Jurkat, Clone E6-1 (cell line): ENCODE measurements at regions not wholly inside any gene's neighbourhood (a gene's known extent, or its start where the extent isn't known, plus 50 kb on each side); places are given as distances from the start of the nearest gene placed in this dataset.
A peak's percentile ranks its signal among the peaks of the same experiment; 100 is the strongest.
"Not testable (repeated sequence)": the region's sequence is repeated elsewhere in the genome, so short reads cannot be mapped to it uniquely, and the experiment has no call there.

Experiments used
- DNase-seq: peaks from one replicate; pipeline ENCODE4 v3.0.0-alpha.2; 2011; ENCODE audit warnings: low read depth, low spot score
- H3K4me3 ChIP-seq: 2 replicates; pipeline ENCODE4 v1.5.1; 2011; ENCODE audit warnings: mild to moderate bottlenecking, low read length, control low read depth, moderate library complexity

DNA sequence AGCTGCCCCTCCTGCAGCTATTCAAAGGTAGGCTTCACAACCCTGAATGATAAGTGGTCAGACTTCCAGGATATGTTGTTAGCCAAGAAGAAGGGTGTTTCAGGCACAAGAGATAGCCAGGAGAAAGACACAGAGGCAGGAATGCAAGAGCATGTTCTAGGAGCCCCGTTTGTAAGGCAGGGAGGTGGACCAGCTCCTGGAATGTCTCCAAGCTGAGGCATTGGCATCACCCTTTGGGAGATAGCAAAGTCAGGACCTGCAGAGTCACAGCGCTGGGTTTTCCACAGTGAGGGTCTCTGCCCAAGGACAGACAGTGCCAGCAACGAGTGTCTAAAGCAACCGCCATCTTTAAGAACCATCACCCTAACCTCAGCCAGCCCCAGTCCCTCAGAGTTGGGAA lies 484.5 kb upstream of the ZMIZ1 start:
- DNase-seq = no peak
- no peak overlapping the region for H3K4me3 ChIP-seq

DNA sequence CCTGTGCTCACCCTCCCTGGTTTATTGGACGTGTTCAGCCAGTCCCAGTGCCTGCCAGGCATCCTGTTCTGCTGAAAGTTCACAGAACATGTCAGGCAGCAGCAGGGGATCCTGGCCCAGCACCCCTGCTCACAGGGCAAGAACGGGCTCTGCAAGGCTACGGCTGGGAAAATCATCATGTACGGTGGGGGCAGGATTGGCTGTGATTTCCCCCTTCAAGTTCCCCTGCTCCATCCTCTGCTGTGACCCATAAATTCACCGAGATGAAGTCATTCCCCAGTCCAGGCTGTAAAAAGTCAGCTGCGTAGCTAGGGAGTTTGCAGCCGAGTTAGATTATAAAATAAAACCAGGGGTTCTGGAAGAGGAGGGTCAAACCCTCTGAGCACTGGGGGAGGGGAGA lies 484.1 kb upstream of the ZMIZ1 start:
- no peak overlapping the region for H3K4me3 ChIP-seq
- no peak for DNase-seq

DNA sequence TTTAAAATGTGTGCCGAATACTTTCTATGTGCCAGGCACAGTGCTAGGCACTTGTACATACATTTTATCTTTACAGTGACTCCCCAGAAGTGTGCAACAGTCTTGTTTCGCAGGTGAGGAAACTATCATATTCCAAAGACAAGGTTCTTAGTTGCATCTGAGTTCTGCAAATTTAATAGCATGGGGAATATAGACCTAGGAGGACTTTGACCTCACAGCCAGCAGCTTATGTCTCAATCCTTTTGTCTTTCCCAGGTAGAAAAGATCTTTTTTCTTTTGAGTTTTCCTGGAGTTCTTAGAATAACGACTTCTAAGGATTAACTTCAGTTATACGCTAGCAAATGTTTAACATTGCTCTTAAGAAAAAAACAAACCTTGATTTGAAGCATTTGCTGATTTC lies 482.8 kb upstream of the ZMIZ1 start:
- no peak overlapping the region for H3K4me3 ChIP-seq
- DNase-seq = no peak

DNA sequence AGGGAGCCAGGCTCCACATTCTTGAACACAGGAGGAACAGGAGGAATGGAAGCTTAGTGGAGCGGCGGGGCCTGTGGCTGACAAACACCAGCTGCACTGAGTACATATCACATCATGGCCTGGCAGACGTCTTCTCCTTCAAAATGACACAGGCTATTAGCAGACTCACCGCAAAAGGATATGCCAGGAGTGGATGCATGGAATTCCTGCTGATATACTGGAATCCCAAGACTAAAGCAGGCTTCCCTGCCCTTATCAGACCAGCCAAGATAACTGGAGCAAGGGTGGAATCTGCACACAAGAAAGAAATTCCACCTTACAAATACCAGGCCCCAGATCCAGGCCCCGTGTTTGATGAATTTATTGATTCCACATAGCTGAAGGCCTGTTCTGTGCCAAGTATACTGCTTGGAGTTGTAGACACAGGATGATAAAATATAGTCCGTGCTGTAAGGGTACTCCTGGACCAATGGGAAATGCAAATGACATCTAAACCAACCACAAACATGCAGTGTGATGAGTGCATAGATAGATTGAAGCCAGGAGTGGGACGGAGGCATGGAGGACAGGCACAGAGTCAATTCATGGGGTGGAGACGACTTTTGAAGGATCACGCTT lies 480.5 kb upstream of the ZMIZ1 start:
- DNase-seq = no peak
- no peak overlapping the region for H3K4me3 ChIP-seq

DNA sequence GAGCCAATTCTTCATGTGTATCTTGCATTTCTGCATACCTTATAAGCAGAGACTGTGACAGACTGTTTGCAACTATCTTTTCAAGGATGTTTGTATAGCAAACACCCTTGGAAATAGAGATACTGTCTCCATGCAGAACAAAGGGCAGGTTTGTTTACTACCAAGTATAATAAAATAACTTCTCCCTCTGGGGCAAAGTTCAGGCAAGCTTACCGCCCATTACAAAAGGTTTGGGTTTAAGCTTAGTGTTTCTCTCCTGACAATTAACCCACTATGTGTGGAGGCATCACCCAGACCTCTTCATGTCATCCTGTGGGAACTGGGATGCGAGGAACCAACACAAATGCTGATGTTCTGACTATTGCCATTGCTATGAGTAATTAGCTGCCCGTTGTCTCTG lies 479.1 kb upstream of the ZMIZ1 start:
- no peak overlapping the region for H3K4me3 ChIP-seq
- no peak for DNase-seq

DNA sequence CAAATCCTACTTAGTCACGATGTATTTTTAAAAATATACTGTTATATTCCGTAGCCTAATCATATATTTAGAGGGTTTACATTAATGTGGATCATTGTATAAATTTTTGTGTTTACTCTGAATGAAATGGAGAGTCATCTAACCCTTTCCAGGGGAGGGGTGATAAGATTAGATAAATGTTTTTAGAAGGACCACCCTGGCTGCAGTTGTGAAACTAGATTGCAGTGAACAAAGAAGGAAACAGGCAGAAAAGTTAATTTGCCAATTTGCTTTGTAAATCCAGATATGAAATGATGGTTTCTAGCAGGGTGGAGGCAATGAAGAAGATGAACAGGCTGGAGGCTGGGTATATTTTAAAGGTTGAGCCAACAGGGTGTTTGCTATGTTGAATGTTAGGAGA lies 477.7 kb upstream of the ZMIZ1 start:
- no peak overlapping the region for H3K4me3 ChIP-seq
- DNase-seq = no peak

DNA sequence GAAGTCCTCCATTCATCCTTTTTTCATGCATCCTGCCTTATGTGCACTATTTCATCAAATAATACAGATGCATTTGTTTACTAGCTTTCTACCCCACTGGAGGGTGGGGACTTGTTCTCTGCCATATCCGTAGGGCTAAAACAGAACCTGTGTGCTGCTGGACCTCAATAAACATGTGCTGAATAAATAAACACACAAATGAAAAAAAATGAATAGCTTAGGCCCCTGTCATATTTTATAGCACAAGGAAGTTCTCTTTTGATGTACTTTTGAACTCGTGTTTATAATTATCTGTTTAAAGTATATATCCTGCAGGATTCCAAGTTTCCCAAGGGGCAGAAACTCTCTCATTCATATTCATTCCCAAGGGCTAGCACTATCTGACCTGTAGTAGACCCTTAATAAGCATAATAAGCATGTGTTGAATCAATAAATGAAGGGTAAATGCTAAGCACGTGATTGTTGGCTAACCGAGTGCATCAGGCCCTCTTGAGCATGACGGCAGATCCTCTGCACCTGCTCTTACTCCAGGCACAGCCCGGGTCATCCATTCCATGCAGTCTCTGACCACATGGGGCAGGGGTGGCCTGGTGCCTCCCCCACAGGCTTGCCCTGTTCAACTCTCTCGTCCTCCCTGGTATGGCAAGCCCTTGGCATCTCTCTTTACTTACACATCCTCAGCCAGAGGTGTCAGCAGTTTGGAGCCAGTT lies 474.1 kb upstream of the ZMIZ1 start:
- no peak overlapping the region for H3K4me3 ChIP-seq
- DNase-seq = no peak

DNA sequence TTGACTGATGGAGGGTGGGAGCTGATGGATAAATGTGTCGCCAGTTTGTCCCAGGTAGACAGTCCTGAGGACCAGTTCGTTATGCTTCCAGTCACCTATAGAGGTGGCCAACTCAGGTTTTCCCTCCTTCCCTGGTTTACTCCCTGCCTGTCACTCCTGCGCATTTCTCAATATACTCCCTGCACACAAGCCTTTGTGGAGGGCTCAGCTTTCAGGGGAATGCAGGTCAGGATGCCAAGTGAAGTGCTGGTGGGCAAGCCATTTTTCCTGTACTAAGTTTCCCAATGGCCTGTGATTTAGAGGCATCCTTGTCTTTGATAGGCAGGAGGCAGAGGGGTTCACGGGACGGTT lies 473.5 kb upstream of the ZMIZ1 start:
- DNase-seq = no peak
- no peak overlapping the region for H3K4me3 ChIP-seq

DNA sequence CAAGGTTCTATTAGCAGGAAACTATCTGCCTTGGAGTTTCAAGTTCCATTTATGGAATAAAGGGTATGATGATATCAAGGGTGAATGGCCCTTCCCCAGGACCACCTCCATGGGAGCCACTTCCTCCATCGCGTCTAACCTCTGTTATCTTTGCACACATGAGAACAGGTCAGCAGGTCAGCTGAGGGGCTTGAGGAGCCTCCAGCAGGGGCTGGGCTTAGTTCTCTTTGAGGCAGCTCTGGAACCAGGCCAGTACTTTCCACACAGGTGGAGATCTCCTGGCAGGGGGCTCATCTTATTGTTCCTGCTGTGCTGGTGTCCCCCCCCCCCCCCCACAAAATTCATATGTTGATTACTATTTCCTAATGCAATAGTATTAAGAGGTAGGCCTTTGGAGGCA lies 472.2 kb upstream of the ZMIZ1 start:
- DNase-seq = no peak
- no peak overlapping the region for H3K4me3 ChIP-seq

DNA sequence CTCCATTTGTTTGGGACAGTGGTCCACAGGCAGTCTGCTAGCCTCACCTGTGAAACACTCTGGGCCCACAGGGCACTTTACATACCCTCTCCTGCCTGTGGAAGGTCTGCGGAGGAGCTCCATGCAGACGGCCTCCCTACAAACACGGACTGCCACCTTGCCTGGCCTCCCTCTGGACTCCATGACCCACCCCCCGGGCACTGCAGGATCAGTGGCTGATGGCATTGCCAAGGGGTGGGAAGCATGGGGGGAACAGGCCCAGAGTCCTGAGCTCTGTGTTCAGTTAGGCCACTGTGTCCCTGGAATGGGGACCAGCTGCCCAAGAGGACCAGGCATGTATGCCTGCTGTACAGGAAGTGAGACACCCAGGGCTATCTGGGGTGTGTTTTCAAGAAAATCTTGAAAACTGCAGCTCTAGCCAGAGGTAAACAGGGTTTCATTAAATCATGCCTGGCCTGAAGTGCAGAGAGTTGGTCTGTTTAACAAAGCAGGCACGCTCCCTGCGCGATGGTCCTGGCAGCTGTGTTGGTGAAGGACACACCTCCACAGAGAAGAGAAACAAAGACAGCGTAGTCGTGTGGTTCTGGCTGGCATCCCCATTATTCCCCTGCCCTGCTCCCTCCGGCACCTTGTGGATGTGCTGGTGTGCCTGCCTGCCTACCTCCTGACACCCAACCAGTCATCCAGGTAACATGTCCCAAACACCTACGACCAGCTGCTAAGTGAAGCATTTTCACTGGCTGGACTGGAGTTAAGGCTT lies 470.8 kb upstream of the ZMIZ1 start:
- H3K4me3 ChIP-seq = no peak overlapping the region
- DNase-seq = no peak

DNA sequence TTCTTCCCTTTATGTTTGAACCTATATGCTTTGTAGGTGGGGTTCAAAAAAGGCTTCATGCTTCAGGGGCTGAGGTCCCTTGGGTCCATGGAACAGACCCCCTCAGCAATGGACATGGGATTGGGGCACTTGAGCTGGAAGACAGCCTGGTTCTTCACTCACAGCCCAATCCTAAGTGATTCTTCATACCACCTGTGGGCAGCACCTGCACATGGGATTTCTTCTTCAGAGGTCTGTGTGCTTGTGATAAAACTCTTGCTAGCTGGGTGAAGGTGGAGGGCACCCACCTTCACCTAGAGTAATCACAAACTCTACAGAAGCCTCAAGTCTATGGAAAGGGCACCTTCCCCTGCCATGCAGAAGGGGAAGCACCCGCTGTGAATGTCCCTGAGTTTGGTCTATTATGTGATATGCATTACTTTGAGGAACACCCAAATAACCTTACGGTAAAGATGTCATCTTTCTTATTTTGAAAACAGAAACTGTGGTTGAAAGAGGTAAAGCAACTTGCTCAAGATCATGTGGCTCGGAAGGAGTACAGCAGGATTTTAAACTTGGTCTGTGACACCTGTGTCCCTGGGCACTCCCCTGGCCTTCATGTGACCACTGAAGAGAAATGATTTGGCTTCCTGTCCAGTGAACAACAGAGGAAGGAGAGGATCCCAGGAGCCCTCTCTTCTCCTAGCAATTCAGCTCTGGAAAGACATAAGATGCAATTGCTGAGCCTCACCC lies 469.5 kb upstream of the ZMIZ1 start:
- H3K4me3 ChIP-seq = no peak overlapping the region
- no peak for DNase-seq

DNA sequence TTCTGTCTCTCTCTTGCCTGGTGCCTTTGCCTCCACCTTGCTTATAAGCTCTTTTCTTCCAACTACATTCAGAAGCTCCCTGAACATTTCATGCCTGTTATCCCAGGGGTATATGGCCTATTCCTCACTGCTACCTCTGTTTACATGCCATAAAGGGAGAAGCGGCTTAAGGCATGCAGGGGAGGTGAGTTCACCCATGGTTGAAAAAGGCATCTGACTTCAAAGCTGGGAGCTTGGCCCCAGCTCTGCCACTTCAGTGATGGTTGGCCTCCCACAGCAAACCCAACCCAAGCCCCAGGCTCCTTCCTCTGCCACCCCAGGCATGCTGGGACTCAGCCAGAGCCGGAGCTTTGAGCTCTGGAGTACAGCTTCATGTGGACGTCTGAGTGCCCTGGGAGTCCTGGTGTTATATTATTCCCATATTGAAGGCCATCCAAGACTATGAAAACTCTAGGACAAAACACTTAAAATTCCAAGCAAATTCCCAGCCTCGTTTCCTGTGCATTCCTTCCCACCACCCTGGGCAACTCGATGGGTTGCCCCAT lies 468.6 kb upstream of the ZMIZ1 start:
- no peak overlapping the region for H3K4me3 ChIP-seq
- no peak for DNase-seq

DNA sequence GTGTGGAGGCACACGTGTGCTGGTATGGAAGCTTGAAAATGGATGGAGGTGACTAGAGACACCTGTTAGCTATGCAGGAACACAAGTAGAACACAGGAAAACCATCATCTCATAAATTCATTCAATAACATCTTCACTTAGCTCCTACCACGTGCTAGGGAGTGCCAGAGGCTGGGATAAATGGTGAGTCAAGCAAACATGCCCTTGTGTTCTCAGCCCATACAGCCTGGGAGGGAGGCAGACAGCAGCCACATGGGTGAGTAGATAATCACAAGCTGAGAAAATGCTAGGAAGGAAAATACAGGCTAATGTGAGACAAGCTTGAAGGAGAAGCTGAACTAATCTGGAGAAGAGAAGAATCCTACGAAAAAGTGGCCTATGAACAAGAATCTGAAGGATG lies 468.0 kb upstream of the ZMIZ1 start:
- DNase-seq = no peak
- no peak overlapping the region for H3K4me3 ChIP-seq

DNA sequence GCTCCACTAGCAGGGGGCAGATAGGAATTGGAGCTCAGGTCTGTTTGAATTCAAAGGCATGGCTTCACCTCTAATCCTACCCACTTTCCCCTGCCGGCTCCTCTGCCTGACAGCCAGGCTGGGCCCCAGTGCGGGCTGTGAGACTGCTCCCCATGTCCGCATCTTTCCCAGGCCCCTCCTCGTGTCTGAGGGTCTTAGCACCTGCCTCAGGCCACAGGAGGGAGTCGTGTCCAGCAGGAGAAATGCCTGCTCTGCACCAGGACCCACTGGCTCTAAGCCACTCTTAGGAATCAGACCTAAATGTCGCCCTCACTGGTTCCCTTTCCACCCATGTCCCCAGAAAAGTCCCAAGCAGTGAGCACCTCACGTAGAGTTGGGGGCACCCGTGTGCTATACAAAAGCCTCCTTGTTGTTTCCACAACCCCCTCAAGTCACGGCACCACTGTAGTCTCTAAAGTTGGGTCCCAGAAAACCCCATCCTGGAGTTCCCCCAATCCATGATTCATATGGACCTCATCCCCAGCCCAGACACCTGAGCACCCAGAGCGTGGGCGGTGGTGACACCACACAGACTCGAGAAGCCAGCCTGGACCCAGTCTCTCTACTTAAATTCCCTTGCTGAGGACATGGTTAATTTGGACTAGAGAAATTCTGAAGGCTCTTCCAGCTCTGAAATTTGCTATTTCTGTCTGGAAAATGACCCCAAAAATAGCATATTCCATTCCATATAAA lies 466.4 kb upstream of the ZMIZ1 start:
- H3K4me3 ChIP-seq = no peak overlapping the region
- no peak for DNase-seq

DNA sequence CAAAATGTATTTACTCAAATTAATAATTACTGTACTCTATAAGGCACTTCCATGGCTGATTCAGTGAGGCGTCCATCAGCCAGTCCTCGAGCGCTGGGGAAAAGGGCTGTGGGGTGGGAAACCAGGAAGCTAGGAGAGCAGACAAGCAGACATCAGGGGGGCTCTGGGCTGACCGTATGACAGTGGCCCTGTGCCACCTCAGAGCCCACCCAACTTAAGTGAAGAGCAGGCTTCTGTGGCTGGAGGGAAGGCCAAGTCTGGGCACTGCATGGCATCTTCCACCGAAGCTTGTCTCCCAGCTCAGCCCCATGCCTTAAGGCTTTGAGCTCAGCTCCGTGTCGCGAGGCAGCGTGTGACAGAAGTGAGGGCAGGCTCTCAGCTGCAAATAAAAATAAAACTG lies 464.5 kb upstream of the ZMIZ1 start:
- no peak for DNase-seq
- no peak overlapping the region for H3K4me3 ChIP-seq

DNA sequence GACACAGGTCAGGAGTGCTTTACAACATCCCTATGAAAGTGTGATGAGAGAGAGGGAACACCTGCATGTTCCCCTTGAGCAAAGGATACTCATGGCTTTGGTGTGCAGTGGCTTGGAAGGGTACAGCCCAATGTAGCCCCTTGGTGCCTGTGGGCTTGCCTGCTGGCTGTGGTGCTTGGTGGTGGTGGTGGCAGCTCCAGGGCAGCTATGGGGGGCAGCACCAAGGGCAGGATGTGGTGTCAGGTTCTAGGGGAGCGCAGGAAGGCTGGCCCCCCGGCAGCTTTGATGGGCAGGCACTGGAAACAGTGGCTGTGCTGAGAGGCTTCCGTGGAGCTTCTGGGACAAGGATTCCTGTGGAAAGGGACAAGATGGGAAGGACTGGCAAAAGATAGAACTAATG lies 464.0 kb upstream of the ZMIZ1 start:
- DNase-seq = no peak
- H3K4me3 ChIP-seq = no peak overlapping the region

DNA sequence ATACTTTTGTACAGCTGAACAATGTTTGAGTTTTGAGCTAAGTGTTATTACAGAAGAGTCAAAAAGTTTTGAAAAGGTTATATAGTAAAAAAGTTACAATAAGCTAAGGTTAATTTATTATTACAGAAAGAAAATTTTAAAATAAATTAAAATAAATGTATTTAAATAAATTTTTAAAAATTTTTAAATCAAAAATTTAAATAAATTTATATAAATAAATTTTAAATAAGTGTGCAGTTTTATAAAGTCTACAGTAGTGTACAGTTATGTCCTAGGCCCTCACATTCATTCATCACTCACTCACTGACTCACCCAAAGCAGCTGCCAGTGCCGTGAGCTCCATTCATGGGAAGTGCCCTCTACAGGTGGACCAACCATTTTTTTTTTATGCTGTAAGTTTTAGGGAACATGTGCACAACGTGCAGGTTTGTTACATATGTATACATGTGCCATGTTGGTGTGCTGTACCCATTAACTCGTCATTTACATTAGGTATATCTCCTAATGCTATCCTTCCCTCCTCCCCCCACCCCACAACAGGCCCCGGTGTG lies 462.9 kb upstream of the ZMIZ1 start:
- peak; percentile 24 for DNase-seq
- H3K4me3 ChIP-seq = no peak overlapping the region

DNA sequence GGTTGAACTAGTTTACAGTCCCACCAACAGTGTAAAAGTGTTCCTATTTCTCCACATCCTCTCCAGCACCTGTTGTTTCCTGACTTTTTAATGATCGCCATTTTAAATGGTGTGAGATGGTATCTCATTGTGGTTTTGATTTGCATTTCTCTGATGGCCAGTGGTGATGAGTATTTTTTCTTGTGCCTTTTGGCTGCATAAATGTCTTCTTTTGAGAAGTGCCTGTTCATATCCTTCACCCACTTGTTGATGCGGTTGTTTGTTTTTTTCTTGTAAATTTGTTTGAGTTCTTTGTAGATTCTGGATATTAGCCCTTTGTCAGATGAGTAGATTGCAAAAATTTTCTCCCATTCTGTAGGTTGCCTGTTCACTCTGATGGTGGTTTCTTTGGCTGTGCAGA lies 462.0 kb upstream of the ZMIZ1 start:
- not testable (repeated sequence) for H3K4me3 ChIP-seq, DNase-seq

DNA sequence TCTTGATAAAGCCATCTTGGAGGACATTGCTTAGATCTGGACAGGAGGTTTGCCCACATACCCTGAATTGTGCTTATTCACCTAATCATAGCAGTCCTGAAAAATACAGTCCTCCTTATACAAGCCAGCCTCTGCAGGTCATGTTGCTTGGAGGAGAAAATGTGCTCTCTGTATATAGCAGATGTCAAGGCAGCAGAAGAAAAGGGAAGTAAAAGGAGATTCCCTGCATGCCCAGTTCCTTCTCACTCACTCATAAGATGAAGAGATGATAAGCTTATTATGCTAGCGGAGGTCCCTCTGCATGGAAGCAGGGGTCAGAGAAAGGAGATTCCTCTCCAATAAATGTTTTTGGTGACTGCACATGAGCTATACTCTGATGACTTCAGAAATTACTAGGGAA lies 458.8 kb upstream of the ZMIZ1 start:
- no peak overlapping the region for H3K4me3 ChIP-seq
- DNase-seq = no peak
